ENCODE measurements at regions not wholly inside any gene's neighbourhood (a gene's known extent, or its start where the extent isn't known, plus 50 kb on each side); places are given as distances from the start of the nearest gene placed in this dataset.

- no peaks in the 10 kb centered on the region for H3K27me3 Mint-ChIP-seq
- ATAC-seq, result no peak
- H3K4me3 Mint-ChIP-seq, result no peak overlapping the region
- DNase-seq, result no peak
- H3K27ac Mint-ChIP-seq, result no peak overlapping the region
- H3K4me1 Mint-ChIP-seq, result no peaks in the 10 kb centered on the region
- peaks cover 6% of the 10 kb centered on the region for H3K9me3 Mint-ChIP-seq
- no peaks in the 10 kb centered on the region for H3K36me3 Mint-ChIP-seq (ENCODE audit: low read depth)
These were observed 542.4 kb downstream of the SQOR start for GRCh38 chr15:46177219-46177618.

GRCh38 chr15:46178138-46178537 is 543.3 kb downstream of the SQOR start:
- Mint-ChIP-seq H3K27ac (no peak overlapping the region), H3K36me3 (ENCODE audit: low read depth) (no peaks in the 10 kb centered on the region), H3K9me3 (peaks cover 8% of the 10 kb centered on the region), H3K4me3 (no peak overlapping the region), H3K27me3 (no peaks in the 10 kb centered on the region), H3K4me1 (no peaks in the 10 kb centered on the region)
- ATAC-seq (no peak), DNase-seq (no peak)

GRCh38 chr15:46207341-46207740 is 572.5 kb downstream of the SQOR start:
- DNase-seq, result no peak
- no peaks in the 10 kb centered on the region for H3K27me3 Mint-ChIP-seq
- H3K4me3 Mint-ChIP-seq, result no peak overlapping the region
- H3K27ac Mint-ChIP-seq, result no peak overlapping the region
- H3K36me3 Mint-ChIP-seq (ENCODE audit: low read depth), result no peaks in the 10 kb centered on the region
- H3K4me1 Mint-ChIP-seq, result no peaks in the 10 kb centered on the region
- peaks cover 4% of the 10 kb centered on the region for H3K9me3 Mint-ChIP-seq
- no peak for ATAC-seq

- Mint-ChIP-seq H3K9me3 (peaks cover 10% of the 10 kb centered on the region), H3K36me3 (ENCODE audit: low read depth) (no peaks in the 10 kb centered on the region), H3K4me3 (no peak overlapping the region), H3K27ac (no peak overlapping the region), H3K4me1 (no peaks in the 10 kb centered on the region), H3K27me3 (no peaks in the 10 kb centered on the region)
- no peak for DNase-seq
- no peak for ATAC-seq
These were observed 578.7 kb downstream of the SQOR start for GRCh38 chr15:46213551-46213950.

- Mint-ChIP-seq H3K27ac (no peak overlapping the region), H3K4me3 (no peak overlapping the region), H3K27me3 (no peaks in the 10 kb centered on the region), H3K36me3 (ENCODE audit: low read depth) (no peaks in the 10 kb centered on the region), H3K4me1 (no peaks in the 10 kb centered on the region), H3K9me3 (no peaks in the 10 kb centered on the region)
- DNase-seq (no peak), ATAC-seq (no peak)
These were observed 588.0 kb downstream of the SQOR start for GRCh38 chr15:46222826-46223225.

- no peak for DNase-seq
- ATAC-seq, result no peak
- H3K27ac Mint-ChIP-seq, result no peak overlapping the region
- no peaks in the 10 kb centered on the region for H3K36me3 Mint-ChIP-seq (ENCODE audit: low read depth)
- no peaks in the 10 kb centered on the region for H3K9me3 Mint-ChIP-seq
- H3K4me3 Mint-ChIP-seq, result no peak overlapping the region
- H3K4me1 Mint-ChIP-seq, result no peaks in the 10 kb centered on the region
- H3K27me3 Mint-ChIP-seq, result no peaks in the 10 kb centered on the region
These were observed 594.4 kb downstream of the SQOR start for GRCh38 chr15:46229263-46229662.

GRCh38 chr15:46231786-46232185 is 597.0 kb downstream of the SQOR start:
- Mint-ChIP-seq H3K27ac (no peak overlapping the region), H3K4me1 (no peaks in the 10 kb centered on the region), H3K36me3 (ENCODE audit: low read depth) (no peaks in the 10 kb centered on the region), H3K4me3 (no peak overlapping the region), H3K27me3 (no peaks in the 10 kb centered on the region), H3K9me3 (no peaks in the 10 kb centered on the region)
- DNase-seq (no peak), ATAC-seq (no peak)

GRCh38 chr15:46232471-46232870 is 597.6 kb downstream of the SQOR start:
- DNase-seq (no peak), ATAC-seq (no peak)
- Mint-ChIP-seq H3K9me3 (peaks cover 5% of the 10 kb centered on the region), H3K4me3 (no peak overlapping the region), H3K4me1 (no peaks in the 10 kb centered on the region), H3K27ac (no peak overlapping the region), H3K27me3 (no peaks in the 10 kb centered on the region), H3K36me3 (ENCODE audit: low read depth) (no peaks in the 10 kb centered on the region)

- Mint-ChIP-seq H3K4me3 (no peak overlapping the region), H3K27me3 (no peaks in the 10 kb centered on the region), H3K36me3 (ENCODE audit: low read depth) (no peaks in the 10 kb centered on the region), H3K4me1 (no peaks in the 10 kb centered on the region), H3K9me3 (peaks cover 7% of the 10 kb centered on the region), H3K27ac (no peak overlapping the region)
- ATAC-seq (no peak), DNase-seq (no peak)
These were observed 608.1 kb downstream of the SQOR start for GRCh38 chr15:46242935-46243334.

- H3K4me3 Mint-ChIP-seq, result no peak overlapping the region
These were observed 617.1 kb downstream of the SQOR start for GRCh38 chr15:46251903-46252302.

GRCh38 chr15:46258056-46258455 is 623.2 kb downstream of the SQOR start:
- ATAC-seq (no peak), DNase-seq (no peak)
- Mint-ChIP-seq H3K27ac (no peak overlapping the region), H3K9me3 (no peaks in the 10 kb centered on the region), H3K36me3 (ENCODE audit: low read depth) (no peaks in the 10 kb centered on the region), H3K27me3 (no peaks in the 10 kb centered on the region), H3K4me1 (no peaks in the 10 kb centered on the region), H3K4me3 (no peak overlapping the region)

More at GRCh38 chr15:46251903-46252302, 617.1 kb downstream of the SQOR start:
- ATAC-seq (no peak), DNase-seq (no peak)
- Mint-ChIP-seq H3K27me3 (no peaks in the 10 kb centered on the region), H3K36me3 (ENCODE audit: low read depth) (no peaks in the 10 kb centered on the region), H3K27ac (no peak overlapping the region), H3K4me1 (no peaks in the 10 kb centered on the region), H3K9me3 (peaks cover 7% of the 10 kb centered on the region)

GRCh38 chr15:46260937-46261336 is 626.1 kb downstream of the SQOR start:
- Mint-ChIP-seq H3K36me3 (ENCODE audit: low read depth) (no peaks in the 10 kb centered on the region), H3K4me3 (no peak overlapping the region), H3K4me1 (no peaks in the 10 kb centered on the region), H3K27me3 (no peaks in the 10 kb centered on the region), H3K9me3 (no peaks in the 10 kb centered on the region), H3K27ac (no peak overlapping the region)
- DNase-seq (no peak), ATAC-seq (no peak)

- H3K27me3 Mint-ChIP-seq, result no peaks in the 10 kb centered on the region
- ATAC-seq (no peak), DNase-seq (no peak)
- no peaks in the 10 kb centered on the region for H3K36me3 Mint-ChIP-seq (ENCODE audit: low read depth)
- no peaks in the 10 kb centered on the region for H3K4me1 Mint-ChIP-seq
- no peak overlapping the region for H3K4me3 Mint-ChIP-seq
- H3K27ac Mint-ChIP-seq, result no peak overlapping the region
- no peaks in the 10 kb centered on the region for H3K9me3 Mint-ChIP-seq
These were observed 631.0 kb downstream of the SQOR start for GRCh38 chr15:46265664-46266347.

- ATAC-seq (no peak), DNase-seq (no peak)
- no peaks in the 10 kb centered on the region for H3K36me3 Mint-ChIP-seq (ENCODE audit: low read depth)
- H3K4me3 Mint-ChIP-seq, result no peak overlapping the region
- no peaks in the 10 kb centered on the region for H3K4me1 Mint-ChIP-seq
- H3K9me3 Mint-ChIP-seq, result no peaks in the 10 kb centered on the region
- H3K27me3 Mint-ChIP-seq, result no peaks in the 10 kb centered on the region
- no peak overlapping the region for H3K27ac Mint-ChIP-seq
These were observed 631.8 kb downstream of the SQOR start for GRCh38 chr15:46266661-46267060.

GRCh38 chr15:46270481-46271147 is 635.8 kb downstream of the SQOR start:
- Mint-ChIP-seq H3K36me3 (ENCODE audit: low read depth) (no peaks in the 10 kb centered on the region), H3K27ac (no peak overlapping the region)
- ATAC-seq, result no peak

More at GRCh38 chr15:46270481-46271147, 635.8 kb downstream of the SQOR start:
- DNase-seq, result no peak
- Mint-ChIP-seq H3K27me3 (no peaks in the 10 kb centered on the region), H3K4me3 (no peak overlapping the region), H3K4me1 (no peaks in the 10 kb centered on the region), H3K9me3 (no peaks in the 10 kb centered on the region)

Measured in activated naive CD8-positive, alpha-beta T cell treated with anti-CD3 and anti-CD28 coated beads, Interleukin-2, amount 50 U/mL, for 24 hours (primary cell).